ENCODE measurements at regions not wholly inside any gene's neighbourhood (a gene's known extent, or its start where the extent isn't known, plus 50 kb on each side); places are given as distances from the start of the nearest gene placed in this dataset.

- H3K27me3 ChIP-seq (ENCODE audit: low read depth, low read length) = no peaks in the 10 kb centered on the region
- H4K20me1 ChIP-seq (ENCODE audit: insufficient read depth, low read length) = no peaks in the 10 kb centered on the region
- no peak overlapping the region for H3K9ac ChIP-seq (ENCODE audit: low read length)
- no peaks in the 10 kb centered on the region for H3K36me3 ChIP-seq (replicated peaks; ENCODE audit: low read depth, low read length)
- H3K9me3 ChIP-seq (ENCODE audit: insufficient read depth, low read length) = no peaks in the 10 kb centered on the region
- H3K4me3 ChIP-seq (ENCODE audit: low read length) = no peak overlapping the region
- H2AFZ ChIP-seq (ENCODE audit: low read depth, low read length) = no peak overlapping the region
- no peaks in the 10 kb centered on the region for H3K4me1 ChIP-seq (ENCODE audit: low read length)
- H3K4me2 ChIP-seq (ENCODE audit: low read length) = no peak overlapping the region
- H3K27ac ChIP-seq (ENCODE audit: low read length) = no peak overlapping the region
- TF ChIP-seq CTCF (IDR thresholded peaks at IDR 0.05; ENCODE audit: low read depth, low read length) (no peak), EZH2phosphoT487 (IDR thresholded peaks at IDR 0.05; ENCODE audit: low read depth) (no peak)
- H3K79me2 ChIP-seq (ENCODE audit: low read length) = no peaks in the 10 kb centered on the region
Observed at GRCh38 chr10:5268743-5269142, 72.1 kb downstream of the AKR1C4 start.

- no peaks in the 10 kb centered on the region for H3K27me3 ChIP-seq (ENCODE audit: low read depth, low read length)
- no peaks in the 10 kb centered on the region for H3K9me3 ChIP-seq (ENCODE audit: insufficient read depth, low read length)
- H3K4me2 ChIP-seq (ENCODE audit: low read length) = no peak overlapping the region
- TF ChIP-seq EZH2phosphoT487 (IDR thresholded peaks at IDR 0.05; ENCODE audit: low read depth) (no peak), CTCF (IDR thresholded peaks at IDR 0.05; ENCODE audit: low read depth, low read length) (no peak)
- no peak overlapping the region for H3K27ac ChIP-seq (ENCODE audit: low read length)
- H3K36me3 ChIP-seq (replicated peaks; ENCODE audit: low read depth, low read length) = no peaks in the 10 kb centered on the region
- H2AFZ ChIP-seq (ENCODE audit: low read depth, low read length) = no peak overlapping the region
- no peak overlapping the region for H3K9ac ChIP-seq (ENCODE audit: low read length)
- no peaks in the 10 kb centered on the region for H3K79me2 ChIP-seq (ENCODE audit: low read length)
- no peaks in the 10 kb centered on the region for H4K20me1 ChIP-seq (ENCODE audit: insufficient read depth, low read length)
- H3K4me1 ChIP-seq (ENCODE audit: low read length) = no peaks in the 10 kb centered on the region
- no peak overlapping the region for H3K4me3 ChIP-seq (ENCODE audit: low read length)
Observed at GRCh38 chr10:5269791-5270190, 73.2 kb downstream of the AKR1C4 start.

GRCh38 chr10:5271526-5271925 lies 74.9 kb downstream of the AKR1C4 start:
- no peak overlapping the region for H3K9ac ChIP-seq (ENCODE audit: low read length)
- no peaks in the 10 kb centered on the region for H3K36me3 ChIP-seq (replicated peaks; ENCODE audit: low read depth, low read length)
- H2AFZ ChIP-seq (ENCODE audit: low read depth, low read length) = no peak overlapping the region
- no peaks in the 10 kb centered on the region for H3K79me2 ChIP-seq (ENCODE audit: low read length)
- H3K27ac ChIP-seq (ENCODE audit: low read length) = no peak overlapping the region
- no peak overlapping the region for H3K4me3 ChIP-seq (ENCODE audit: low read length)
- H3K9me3 ChIP-seq (ENCODE audit: insufficient read depth, low read length) = no peaks in the 10 kb centered on the region
- no peaks in the 10 kb centered on the region for H3K4me1 ChIP-seq (ENCODE audit: low read length)
- no peaks in the 10 kb centered on the region for H4K20me1 ChIP-seq (ENCODE audit: insufficient read depth, low read length)
- TF ChIP-seq EZH2phosphoT487 (IDR thresholded peaks at IDR 0.05; ENCODE audit: low read depth) = no peak
- no peak overlapping the region for H3K4me2 ChIP-seq (ENCODE audit: low read length)
- H3K27me3 ChIP-seq (ENCODE audit: low read depth, low read length) = no peaks in the 10 kb centered on the region

- Histone ChIP-seq H4K20me1 (ENCODE audit: insufficient read depth, low read length) (no peaks in the 10 kb centered on the region), H3K4me1 (ENCODE audit: low read length) (no peaks in the 10 kb centered on the region), H3K4me3 (ENCODE audit: low read length) (no peak overlapping the region), H3K9me3 (ENCODE audit: insufficient read depth, low read length) (no peaks in the 10 kb centered on the region), H3K79me2 (ENCODE audit: low read length) (no peaks in the 10 kb centered on the region), H3K4me2 (ENCODE audit: low read length) (no peak overlapping the region), H3K9ac (ENCODE audit: low read length) (no peak overlapping the region), H3K27ac (ENCODE audit: low read length) (no peak overlapping the region), H3K27me3 (ENCODE audit: low read depth, low read length) (no peaks in the 10 kb centered on the region), H2AFZ (ENCODE audit: low read depth, low read length) (no peak overlapping the region), H3K36me3 (replicated peaks; ENCODE audit: low read depth, low read length) (no peaks in the 10 kb centered on the region)
- TF ChIP-seq EZH2phosphoT487 (IDR thresholded peaks at IDR 0.05; ENCODE audit: low read depth) = no peak
- TF ChIP-seq CTCF (IDR thresholded peaks at IDR 0.05; ENCODE audit: low read depth, low read length) = no peak
Observed at GRCh38 chr10:5272065-5272803, 75.6 kb downstream of the AKR1C4 start.

Measured in OCI-LY3 (cell line).